ENCODE measurements at regions not wholly inside any gene's neighbourhood (a gene's known extent, or its start where the extent isn't known, plus 50 kb on each side); places are given as distances from the start of the nearest gene placed in this dataset.

GRCh38 chr3:146326875-146327543 is 76.1 kb upstream of the PLSCR4 start:
- TF ChIP-seq POLR2A (IDR thresholded peaks at IDR 0.05) (no peak), CTCF (IDR thresholded peaks at IDR 0.05) (peak; percentile 25 to 75 (median 61))
